GM12892 (cell line): ENCODE measurements at regions not wholly inside any gene's neighbourhood (a gene's known extent, or its start where the extent isn't known, plus 50 kb on each side); places are given as distances from the start of the nearest gene placed in this dataset.
"Not testable (repeated sequence)": the region's sequence is repeated elsewhere in the genome, so short reads cannot be mapped to it uniquely, and the experiment has no call there.

Experiments used
- DNase-seq: peaks from one replicate; pipeline ENCODE4 v3.0.0; 2011; ENCODE audit not compliant: insufficient read length
- FAIRE-seq: peaks from 2 replicates; lab custom pipeline; 2011; peaks lifted over from hg19 to GRCh38; lab: Jason Lieb, UNC
- POLR2A ChIP-seq: IDR thresholded peaks from 2 replicates; pipeline ENCODE4 v1.6.1; 2011; ENCODE audit warnings: low read depth, low read length, control low read depth
- POLR2AphosphoS5 ChIP-seq: IDR thresholded peaks from 2 replicates; pipeline ENCODE4 v1.6.1; 2011; ENCODE audit warnings: low read depth, low read length, control low read depth
- TAF1 ChIP-seq: IDR thresholded peaks from 2 replicates; pipeline ENCODE4 v1.6.1; 2011; ENCODE audit warnings: low read depth, mild to moderate bottlenecking, control low read depth, low read length, borderline replicate concordance

GRCh38 chr18:40313030-40313642 is 1641.9 kb upstream of the PIK3C3 start:
- TF ChIP-seq POLR2A, result no peak
- TF ChIP-seq POLR2AphosphoS5, result no peak
- TF ChIP-seq TAF1, result no peak
- no peak for FAIRE-seq
- DNase-seq, result no peak

GRCh38 chr18:40307627-40308026 is 1647.4 kb upstream of the PIK3C3 start:
- no peak for FAIRE-seq
- DNase-seq, result no peak
- no peak for TF ChIP-seq TAF1

GRCh38 chr18:40296717-40297413 is 1658.2 kb upstream of the PIK3C3 start:
- DNase-seq (no peak), FAIRE-seq (no peak)
- TF ChIP-seq TAF1 (no peak), POLR2AphosphoS5 (no peak), POLR2A (no peak)

- FAIRE-seq (no peak), DNase-seq (no peak)
- TF ChIP-seq POLR2A (no peak), POLR2AphosphoS5 (no peak), TAF1 (no peak)
These were observed 1661.9 kb upstream of the PIK3C3 start for GRCh38 chr18:40292985-40293710.

- DNase-seq (no peak), FAIRE-seq (no peak)
- TF ChIP-seq POLR2AphosphoS5, result no peak
- no peak for TF ChIP-seq TAF1
- no peak for TF ChIP-seq POLR2A
These were observed 1671.5 kb upstream of the PIK3C3 start for GRCh38 chr18:40283560-40283959.

- not testable (repeated sequence) for FAIRE-seq, DNase-seq
These were observed 1673.7 kb upstream of the PIK3C3 start for GRCh38 chr18:40281356-40281755.

- DNase-seq (no peak), FAIRE-seq (no peak)
- TF ChIP-seq POLR2AphosphoS5 (no peak), POLR2A (no peak), TAF1 (no peak)
These were observed 1680.3 kb upstream of the PIK3C3 start for GRCh38 chr18:40274618-40275196.

- DNase-seq, result no peak
- no peak for TF ChIP-seq POLR2AphosphoS5
- TF ChIP-seq TAF1, result no peak
- TF ChIP-seq POLR2A, result no peak
- FAIRE-seq, result no peak
These were observed 1682.3 kb upstream of the PIK3C3 start for GRCh38 chr18:40272630-40273231.

- TF ChIP-seq POLR2AphosphoS5 (no peak), TAF1 (no peak), POLR2A (no peak)
- DNase-seq, result no peak
- no peak for FAIRE-seq
These were observed 1695.8 kb upstream of the PIK3C3 start for GRCh38 chr18:40259115-40259835.

GRCh38 chr18:40258311-40258710 is 1696.7 kb upstream of the PIK3C3 start:
- DNase-seq, result no peak

GRCh38 chr18:40250236-40250635 is 1704.8 kb upstream of the PIK3C3 start:
- DNase-seq (no peak), FAIRE-seq (no peak)
- no peak for TF ChIP-seq TAF1
- TF ChIP-seq POLR2A, result no peak
- TF ChIP-seq POLR2AphosphoS5, result no peak

More at GRCh38 chr18:40258311-40258710, 1696.7 kb upstream of the PIK3C3 start:
- FAIRE-seq, result no peak
- TF ChIP-seq TAF1 (no peak), POLR2AphosphoS5 (no peak), POLR2A (no peak)
